ENCODE measurements at regions not wholly inside any gene's neighbourhood (a gene's known extent, or its start where the extent isn't known, plus 50 kb on each side); places are given as distances from the start of the nearest gene placed in this dataset.

DNA sequence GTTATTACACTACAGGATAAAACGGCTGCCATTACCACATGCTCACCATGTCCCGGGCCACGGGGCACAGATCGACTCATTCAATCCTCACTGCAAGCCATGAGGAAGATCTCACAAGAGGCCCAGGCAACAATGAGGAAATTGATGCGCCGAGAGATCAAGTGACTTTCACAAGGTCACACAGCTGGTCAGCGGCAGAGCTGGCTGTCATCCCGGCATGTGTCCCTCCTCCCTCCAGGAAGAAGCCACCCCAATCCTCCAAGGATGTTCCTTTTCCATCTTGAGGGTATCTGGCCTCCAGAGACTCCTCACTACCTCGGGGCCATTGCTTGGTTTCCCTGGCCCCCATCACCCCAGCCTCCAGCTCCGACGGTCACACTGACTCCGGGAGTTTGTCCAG lies 65.3 kb upstream of the GLI2 start:
- TF ChIP-seq CTCF (conservative IDR thresholded peaks at IDR 0.05; ENCODE audit: low read depth in 2 of 2), result no peak
- TF ChIP-seq POLR2AphosphoS5 (IDR thresholded peaks at IDR 0.05; ENCODE audit: low read depth), result no peak
- no peak for TF ChIP-seq EZH2phosphoT487 (IDR thresholded peaks at IDR 0.05; ENCODE audit: unreplicated experiment)
- TF ChIP-seq REST (IDR thresholded peaks at IDR 0.05; ENCODE audit: unreplicated experiment), result no peak
- TF ChIP-seq ETS1 (IDR thresholded peaks at IDR 0.05), result no peak
- TF ChIP-seq CREB1 (CRISPR knock-in tag; IDR thresholded peaks at IDR 0.05; ENCODE audit: low read depth), result no peak
- no peak for TF ChIP-seq NANOG (IDR thresholded peaks at IDR 0.05; ENCODE audit: borderline replicate concordance)
